Activated gamma-delta T cell (primary cell): ENCODE measurements at regions not wholly inside any gene's neighbourhood (a gene's known extent, or its start where the extent isn't known, plus 50 kb on each side); places are given as distances from the start of the nearest gene placed in this dataset.

Experiments
- DNase-seq: peaks from one replicate; lab custom pipeline; 2025; lab: John Stamatoyannopoulos, UW

DNA sequence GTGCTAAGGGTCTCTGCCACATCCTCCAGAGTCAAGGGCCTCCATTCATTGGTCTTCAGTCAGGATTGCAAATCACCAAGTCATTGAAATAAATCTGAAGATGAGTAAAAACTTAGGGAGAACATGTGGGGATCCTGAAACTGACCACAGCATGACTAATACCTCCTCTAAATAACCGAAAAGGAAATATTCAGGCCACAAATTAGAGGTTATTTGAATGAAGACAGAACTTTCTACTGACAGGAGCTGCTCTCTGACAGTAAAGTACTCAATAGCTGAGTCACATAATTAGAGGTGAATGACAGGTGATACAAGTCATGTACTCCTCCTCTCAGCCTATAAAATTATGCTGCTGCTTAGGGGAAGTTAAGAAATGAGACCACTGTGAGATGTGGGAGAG lies 240.2 kb upstream of the F9 start:
- DNase-seq = no peak

GRCh38 chrX:139287155-139287924 lies 243.2 kb upstream of the F9 start:
- no peak for DNase-seq

DNA sequence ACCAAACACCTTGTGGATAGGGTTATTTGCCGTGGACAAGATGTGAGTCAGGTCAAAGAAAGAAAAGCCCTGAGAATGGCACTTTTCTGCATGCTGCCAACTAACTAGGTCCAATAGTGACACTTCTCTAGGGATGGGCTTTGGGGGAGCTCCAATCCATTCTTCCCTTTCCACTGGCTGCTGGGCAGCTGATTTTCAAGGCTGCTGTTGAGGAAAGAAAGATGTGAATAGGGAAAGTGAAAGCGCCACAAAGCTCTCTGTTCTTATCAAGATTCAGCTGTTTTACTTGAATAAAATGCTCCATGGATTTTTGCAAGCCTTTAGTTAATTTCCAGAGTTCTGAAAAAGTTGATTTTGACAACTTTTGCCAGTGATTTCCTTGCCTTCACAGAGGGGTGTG lies 244.2 kb upstream of the F9 start:
- no peak for DNase-seq

DNA sequence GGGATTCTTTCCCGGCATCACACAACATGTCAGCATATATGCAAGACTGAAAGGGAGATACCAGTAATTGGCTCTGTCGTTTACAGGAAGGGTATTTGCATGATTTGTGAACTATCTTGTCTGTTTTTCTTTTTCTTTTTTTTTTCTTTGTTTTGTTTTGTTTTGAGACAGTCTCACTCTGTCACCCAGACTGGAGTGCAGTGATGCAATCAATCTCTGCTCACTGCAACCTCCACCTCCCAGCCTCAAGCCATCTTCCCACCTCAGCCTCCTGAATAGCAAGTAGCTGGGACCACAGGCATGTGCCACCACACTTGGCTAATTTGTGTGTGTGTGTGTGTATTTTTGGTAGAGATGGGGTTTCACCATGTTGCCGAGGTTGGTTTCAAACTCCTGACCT lies 262.7 kb upstream of the F9 start:
- DNase-seq = no peak

GRCh38 chrX:139246295-139246694 lies 284.2 kb upstream of the F9 start:
- DNase-seq = no peak

DNA sequence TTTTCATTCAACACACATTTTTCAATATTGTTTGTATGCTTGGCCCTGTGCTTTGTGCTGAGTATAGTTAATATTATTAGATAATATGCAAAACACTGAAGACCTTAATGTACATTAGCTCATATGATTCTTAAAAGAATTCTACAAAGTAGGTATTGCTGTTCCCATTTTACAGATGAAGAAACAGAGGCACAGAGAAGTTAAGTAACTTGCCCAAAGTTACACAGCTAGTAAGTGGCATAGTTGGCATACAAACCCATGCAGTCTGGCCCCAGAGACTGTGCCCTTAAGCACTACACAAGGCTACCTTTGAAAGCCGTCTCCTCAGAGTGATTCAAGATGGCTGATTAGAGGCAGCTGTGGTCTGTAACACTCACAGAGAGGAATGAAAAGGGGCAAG lies 293.4 kb upstream of the F9 start:
- DNase-seq = no peak

DNA sequence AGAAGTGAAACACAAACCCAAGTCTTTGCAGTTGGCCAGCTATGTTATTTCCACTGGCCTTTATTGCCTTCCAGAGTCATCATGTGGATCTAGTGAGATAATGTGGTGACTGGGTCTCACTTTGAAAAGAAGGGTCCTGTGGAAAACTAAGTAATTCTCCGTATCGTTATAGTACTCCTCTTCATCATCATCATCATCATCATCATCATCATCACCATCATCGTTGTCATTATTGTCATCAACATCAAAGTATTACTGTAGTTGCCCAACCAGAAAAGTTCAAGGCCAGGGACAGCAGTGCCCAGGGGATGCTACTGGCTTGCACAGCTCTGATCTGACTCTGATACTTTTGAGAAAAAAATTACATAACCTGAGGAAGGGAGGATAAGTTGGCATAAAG lies 295.6 kb upstream of the F9 start:
- DNase-seq = no peak

DNA sequence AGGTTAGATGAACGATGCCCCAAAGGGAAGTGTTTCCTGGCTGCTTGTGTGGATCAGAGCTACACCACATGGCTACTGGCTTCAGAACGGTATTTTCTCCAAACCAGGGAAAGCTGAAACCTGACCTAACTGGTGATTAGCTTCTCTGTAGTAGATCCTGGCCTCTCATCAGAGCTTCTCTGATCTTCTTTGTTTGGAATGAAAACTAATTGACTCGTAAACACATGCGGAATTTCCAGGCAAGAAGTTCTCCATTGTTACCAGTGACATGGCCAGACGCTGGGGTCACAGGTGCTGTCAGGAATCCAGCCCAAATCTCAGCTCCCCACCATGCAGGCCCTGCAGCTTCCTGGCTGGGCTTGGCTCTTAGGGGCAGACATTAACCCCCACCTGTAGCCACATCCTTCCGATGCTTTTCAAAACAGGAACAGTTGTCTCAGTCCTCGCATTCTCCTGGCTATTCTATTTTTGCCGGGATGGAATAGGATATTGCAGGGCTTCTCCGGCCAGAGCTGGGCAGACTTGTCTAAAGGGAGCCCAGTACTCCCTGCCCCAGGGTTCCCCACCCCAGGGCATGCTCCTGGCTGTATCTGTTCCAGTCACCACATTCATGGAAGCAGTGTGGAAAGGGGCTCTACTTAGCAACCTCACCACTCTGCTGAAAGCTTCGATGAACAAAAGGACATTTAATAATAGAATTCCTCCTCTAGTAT lies 305.4 kb upstream of the F9 start:
- DNase-seq = no peak

DNA sequence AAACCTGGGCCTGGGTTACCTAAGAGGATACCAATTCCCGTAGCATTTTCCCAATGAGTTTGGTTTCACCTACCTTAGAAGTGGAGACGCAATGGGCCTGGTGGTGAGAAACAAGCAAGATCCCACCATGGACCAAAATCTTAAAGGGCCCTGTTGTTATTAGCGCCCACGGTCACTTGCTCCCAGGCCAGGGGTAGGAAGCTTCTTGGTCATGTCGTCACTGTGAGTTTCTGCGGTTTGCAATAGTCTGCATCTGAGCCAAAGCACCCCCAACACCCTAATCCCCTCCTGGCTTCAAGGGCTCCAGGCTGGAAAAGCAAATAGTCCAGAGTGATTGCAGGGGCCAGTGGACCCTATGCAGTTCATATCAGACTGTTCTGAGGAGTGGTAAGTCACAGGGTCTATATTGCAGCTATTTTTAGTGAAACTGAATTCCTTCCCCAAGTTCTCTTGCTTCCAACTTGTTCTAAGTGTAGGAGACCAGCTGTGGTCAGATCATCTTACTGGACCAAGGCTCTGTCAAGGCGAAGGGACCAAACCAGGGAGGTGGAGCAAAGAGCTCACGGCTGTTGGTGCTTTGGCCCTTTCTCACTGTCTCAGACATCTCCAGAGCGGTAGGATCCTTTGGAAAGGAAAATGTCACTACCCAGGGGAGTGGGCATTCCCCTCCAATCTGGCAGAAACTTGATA lies 307.9 kb upstream of the F9 start:
- DNase-seq = no peak

GRCh38 chrX:139213241-139213709 lies 317.3 kb upstream of the F9 start:
- no peak for DNase-seq

GRCh38 chrX:139211568-139212182 lies 318.9 kb upstream of the F9 start:
- DNase-seq = no peak

GRCh38 chrX:139209342-139209741 lies 321.2 kb upstream of the F9 start:
- DNase-seq = no peak

GRCh38 chrX:139207655-139208054 lies 322.9 kb upstream of the F9 start:
- no peak for DNase-seq

DNA sequence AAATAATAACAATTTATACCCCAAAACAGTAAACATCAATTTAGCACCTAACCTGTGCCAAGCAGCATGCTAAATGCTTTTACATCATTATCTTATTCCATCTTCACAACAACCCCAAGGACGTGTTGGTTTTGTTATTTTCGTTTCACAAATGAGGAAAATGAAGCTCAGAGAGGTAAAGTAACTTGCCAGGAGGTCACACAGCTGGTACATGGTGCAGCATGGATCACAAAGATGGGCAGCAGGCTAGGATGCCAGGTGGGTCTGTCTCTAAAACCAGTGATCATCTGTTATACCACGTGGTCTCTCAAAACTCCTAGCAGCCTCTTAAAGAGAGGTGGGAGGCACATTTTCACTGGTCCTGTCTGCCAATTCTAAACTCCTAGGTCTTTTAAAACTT lies 323.6 kb upstream of the F9 start:
- no peak for DNase-seq

DNA sequence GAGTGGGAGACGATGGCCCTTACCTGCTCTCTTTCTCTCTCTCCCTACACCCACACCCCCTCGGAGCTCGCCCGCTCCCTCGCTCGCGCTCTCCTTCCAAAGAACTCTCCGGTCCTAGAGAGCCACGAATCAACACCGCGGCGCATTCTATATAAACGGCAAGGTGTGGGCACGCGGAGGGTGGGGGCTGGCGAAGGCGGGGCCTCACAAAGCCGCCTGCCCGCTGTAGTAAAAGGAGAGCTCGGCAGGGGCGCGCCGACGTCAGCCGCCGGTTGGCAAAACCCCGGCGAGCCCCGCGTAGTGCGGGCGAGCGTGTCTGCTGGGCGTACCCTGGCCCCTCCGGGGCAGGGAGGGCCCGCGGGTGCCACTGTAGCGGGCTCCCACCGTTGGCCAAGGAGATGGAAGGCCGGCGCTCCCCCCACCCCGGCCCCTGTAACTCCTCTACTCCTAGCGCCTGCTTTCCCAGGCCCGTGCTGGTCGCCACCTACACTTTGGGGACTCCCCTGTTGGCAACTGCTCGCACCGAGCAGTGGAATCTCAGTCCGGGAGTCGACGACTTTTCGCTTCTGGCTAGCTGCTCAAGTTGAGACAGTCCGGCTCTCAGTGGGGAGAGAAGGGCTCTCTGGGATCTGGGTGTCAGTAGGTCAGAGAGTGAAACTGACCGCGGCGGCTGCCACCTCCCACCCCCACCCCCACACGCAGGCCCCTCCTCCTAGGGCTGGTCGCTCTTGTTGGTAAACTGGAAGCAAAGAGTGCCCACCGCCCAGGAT lies 325.5 kb upstream of the F9 start:
- peak; percentile 11 for DNase-seq

DNA sequence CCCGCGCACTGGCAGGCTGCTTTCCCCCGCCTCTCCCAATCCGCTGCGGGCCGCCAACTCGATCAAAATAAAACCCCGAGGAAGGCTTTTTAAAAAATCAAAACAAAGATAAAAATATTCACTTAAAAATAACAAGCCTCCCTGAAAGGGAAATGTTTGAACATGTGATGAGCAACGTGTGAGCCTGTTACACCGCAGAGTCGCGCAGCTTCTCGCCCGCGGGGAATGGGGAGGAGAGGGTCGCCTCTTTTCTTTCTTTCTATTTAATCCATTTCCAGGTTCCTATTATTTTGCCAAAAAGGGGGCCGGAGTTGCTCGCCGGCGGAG lies 326.0 kb upstream of the F9 start:
- no peak for DNase-seq

DNA sequence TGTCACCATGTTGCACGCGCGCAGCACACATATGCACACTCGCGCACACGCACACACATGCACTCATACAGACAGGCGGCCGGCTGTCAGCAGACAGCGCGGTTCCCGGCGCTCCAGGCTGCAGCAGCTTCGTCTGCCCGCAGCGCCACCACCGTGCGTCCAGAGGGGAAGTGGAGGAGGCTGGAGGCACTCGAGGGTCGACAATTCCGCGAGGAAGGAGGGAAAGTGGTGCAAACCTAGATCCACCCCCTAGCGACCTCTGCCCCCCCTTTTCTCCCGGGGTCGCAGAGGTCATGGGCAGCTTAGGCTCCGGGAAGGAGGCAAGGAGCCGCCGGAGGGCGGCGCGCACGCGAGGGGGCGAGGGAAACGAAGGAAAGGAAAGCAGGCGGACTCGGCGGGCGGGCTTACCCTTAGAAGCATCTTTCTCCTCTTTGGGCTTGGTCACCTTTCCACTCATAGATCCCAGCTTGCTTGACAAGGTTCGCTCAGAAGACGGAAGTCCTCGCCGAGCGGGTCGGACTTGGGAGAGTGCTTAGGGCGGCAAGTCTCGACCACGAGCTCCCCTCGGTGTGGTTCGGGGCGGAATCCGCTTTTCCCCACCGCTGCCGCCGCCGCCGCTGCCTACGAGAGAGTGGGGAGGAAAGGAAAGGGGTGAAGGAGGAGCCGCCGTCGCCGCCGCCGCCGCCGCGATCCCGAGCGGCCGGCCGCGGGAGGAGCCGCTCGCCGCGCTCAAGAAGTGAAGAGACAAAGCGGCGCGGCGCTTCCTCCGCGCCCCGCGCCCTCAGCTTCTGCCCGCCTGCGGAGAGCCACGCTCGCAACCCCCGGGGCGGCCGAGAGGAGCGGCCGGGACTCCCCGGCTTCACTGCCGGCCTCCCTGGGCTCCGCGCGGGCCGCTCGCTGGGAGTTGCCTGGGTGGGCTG lies 326.6 kb upstream of the F9 start:
- no peak for DNase-seq

DNA sequence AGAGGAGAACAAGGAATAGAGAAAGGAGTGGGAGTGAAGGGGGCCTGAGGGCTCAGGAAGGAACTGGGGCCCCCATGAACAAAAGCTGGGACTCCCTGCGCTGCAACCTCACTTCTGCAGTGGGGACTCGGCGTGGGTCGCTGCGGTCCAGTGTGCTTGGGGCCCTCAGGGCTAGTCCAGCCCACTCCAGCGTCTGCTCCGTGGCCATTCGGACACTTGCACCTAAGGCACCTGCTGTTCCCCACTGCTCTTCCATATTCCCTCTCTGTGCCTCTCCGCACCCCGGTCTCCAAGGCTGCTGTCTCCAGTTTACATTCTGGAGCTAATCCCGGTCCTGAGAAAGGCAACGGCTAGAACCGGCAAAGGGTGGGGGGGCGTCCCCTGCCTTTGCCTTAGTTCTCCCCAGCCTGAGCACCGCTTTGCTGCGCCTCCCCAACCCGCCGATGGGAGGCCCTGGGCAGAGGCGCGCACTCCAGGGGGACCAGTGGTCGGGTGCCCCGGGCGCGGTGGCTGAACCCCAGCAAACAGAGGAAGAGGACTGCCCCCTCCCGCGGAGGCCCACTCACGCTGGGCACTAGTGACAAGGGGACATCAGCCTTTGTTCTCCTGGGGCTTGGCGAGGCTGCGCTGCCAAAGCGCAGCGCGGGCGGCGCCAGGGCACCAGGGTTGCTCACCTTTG lies 327.7 kb upstream of the F9 start:
- no peak for DNase-seq

DNA sequence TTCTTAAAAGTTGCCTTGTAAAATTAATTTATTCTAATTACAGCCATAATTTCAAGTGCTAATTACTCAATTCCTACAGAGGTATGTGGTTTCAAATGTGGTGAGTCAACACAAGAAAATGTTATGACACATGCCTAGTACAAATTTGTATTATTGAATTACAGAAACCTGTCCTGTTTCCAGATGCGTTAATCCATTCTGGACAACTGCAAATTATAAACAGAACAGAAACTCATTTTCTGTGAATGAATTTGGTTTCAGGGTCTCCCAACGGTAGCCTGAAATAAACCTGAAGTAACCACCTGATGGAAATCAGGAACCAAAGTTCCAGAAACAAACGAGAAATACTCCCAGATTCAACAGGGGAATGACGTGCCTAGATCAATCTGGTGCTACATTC lies 328.6 kb upstream of the F9 start:
- no peak for DNase-seq

DNA sequence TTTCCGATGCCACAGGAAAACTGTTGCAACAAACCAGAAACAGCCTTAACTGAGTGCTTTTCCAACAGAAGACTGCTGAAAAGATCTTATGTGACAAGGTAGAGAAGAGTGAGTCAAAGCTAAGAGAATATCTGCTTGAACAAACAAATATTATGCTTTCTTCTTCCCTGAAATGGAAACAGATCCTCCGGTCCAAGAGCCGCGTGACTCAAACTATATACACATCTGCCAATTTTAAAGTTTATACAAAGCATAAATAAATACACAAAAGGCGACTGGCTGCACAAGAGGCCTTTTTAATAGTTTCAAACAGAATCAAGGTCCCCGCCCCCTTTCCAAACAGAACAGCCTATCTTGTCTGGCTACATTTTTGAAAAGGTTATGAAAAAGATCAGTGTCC lies 329.7 kb upstream of the F9 start:
- DNase-seq = no peak
